Endothelial cell (in vitro differentiated cells): ENCODE measurements at regions not wholly inside any gene's neighbourhood (a gene's known extent, or its start where the extent isn't known, plus 50 kb on each side); places are given as distances from the start of the nearest gene placed in this dataset.
"Not testable (repeated sequence)": the region's sequence is repeated elsewhere in the genome, so short reads cannot be mapped to it uniquely, and the experiment has no call there.

Experiments
- DNase-seq: peaks from one replicate; pipeline ENCODE4 v3.0.0; 2021; ENCODE audit warnings: low spot score
- H3K27ac Mint-ChIP-seq: one replicate; pipeline ENCODE4 v1.8.0; 2021; ENCODE audit warnings: mixed read lengths, inconsistent platforms; ENCODE audit not compliant: unreplicated experiment
- H3K27me3 Mint-ChIP-seq: one replicate; pipeline ENCODE4 v1.8.0; 2021; ENCODE audit warnings: mild to moderate bottlenecking, moderate library complexity, mixed read lengths, inconsistent platforms; ENCODE audit not compliant: unreplicated experiment
- H3K36me3 Mint-ChIP-seq: one replicate; pipeline ENCODE4 v1.8.0; 2021; ENCODE audit warnings: mild to moderate bottlenecking, low read depth, mixed read lengths, inconsistent platforms; ENCODE audit not compliant: unreplicated experiment
- H3K4me1 Mint-ChIP-seq: one replicate; pipeline ENCODE4 v1.8.0; 2021; ENCODE audit warnings: mild to moderate bottlenecking, mixed read lengths, inconsistent platforms; ENCODE audit not compliant: unreplicated experiment
- H3K4me3 Mint-ChIP-seq: one replicate; pipeline ENCODE4 v1.8.0; 2021; ENCODE audit warnings: mild to moderate bottlenecking, mixed read lengths, inconsistent platforms; ENCODE audit not compliant: unreplicated experiment
- H3K9me3 Mint-ChIP-seq: one replicate; pipeline ENCODE4 v1.8.0; 2021; ENCODE audit warnings: mixed read lengths, inconsistent platforms; ENCODE audit not compliant: unreplicated experiment
- CTCF ChIP-seq: fragments of 200-600 bp; sonication (generic); IDR thresholded peaks from one replicate; pipeline ENCODE4 v1.5.0; 2021; ENCODE audit warnings: antibody characterized with exemption; ENCODE audit not compliant: unreplicated experiment

DNA sequence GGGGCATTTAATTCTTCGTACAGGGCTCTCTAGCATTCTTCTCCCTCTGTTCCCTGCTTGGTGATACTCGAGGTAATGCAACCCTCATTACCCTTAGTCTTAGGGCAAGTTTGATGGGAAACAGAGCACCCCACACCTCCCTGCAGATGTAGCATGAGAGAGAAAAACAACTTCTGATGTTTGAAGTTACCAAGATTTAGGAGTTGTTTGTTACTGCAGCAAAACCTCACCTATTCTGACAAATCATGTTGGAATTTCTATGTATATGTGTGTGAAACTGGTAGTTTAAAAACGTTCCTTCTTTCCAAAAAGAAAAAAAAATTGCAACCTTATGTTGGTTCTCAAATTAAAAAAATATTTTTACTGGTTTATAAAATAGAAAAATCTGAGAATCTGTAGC lies 145.3 kb upstream of the FAM90A26 start:
- not testable (repeated sequence) for DNase-seq, H3K27me3 Mint-ChIP-seq, H3K36me3 Mint-ChIP-seq, H3K9me3 Mint-ChIP-seq, H3K4me1 Mint-ChIP-seq, H3K4me3 Mint-ChIP-seq, H3K27ac Mint-ChIP-seq

GRCh38 chr4:9009792-9010191 lies 138.2 kb upstream of the HMX1 start:
- not testable (repeated sequence) for H3K36me3 Mint-ChIP-seq, H3K4me3 Mint-ChIP-seq, DNase-seq, H3K9me3 Mint-ChIP-seq, H3K27ac Mint-ChIP-seq, H3K4me1 Mint-ChIP-seq, H3K27me3 Mint-ChIP-seq

DNA sequence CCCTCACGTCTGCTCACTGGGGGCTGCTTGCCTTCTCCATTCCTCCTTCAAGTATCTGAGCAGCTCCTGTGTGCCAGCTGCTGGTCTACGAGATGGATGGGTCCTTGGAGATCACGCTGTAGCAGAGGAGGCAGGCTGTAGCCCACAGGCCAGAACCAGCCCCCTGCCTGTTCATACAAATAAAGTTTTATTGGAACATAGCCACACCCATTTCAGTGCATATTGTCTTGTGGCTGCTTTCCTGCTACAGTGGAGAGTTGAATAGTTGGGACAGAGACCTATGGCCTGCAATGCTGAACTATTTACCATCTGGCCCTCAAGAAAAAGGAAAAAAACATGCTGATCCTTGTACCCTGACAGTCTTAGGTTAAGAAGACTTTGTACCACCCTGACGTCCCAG lies 136.8 kb upstream of the HMX1 start:
- H3K4me3 Mint-ChIP-seq, H3K27me3 Mint-ChIP-seq, H3K9me3 Mint-ChIP-seq, H3K4me1 Mint-ChIP-seq, DNase-seq, H3K27ac Mint-ChIP-seq, H3K36me3 Mint-ChIP-seq: not testable (repeated sequence)

GRCh38 chr4:9001153-9001552 lies 129.5 kb upstream of the HMX1 start:
- H3K27me3 Mint-ChIP-seq, result peaks cover 13% of the 10 kb centered on the region
- H3K4me3 Mint-ChIP-seq, H3K27ac Mint-ChIP-seq, H3K9me3 Mint-ChIP-seq, H3K4me1 Mint-ChIP-seq, H3K36me3 Mint-ChIP-seq: not testable (repeated sequence)
- DNase-seq, result peak; percentile 22

DNA sequence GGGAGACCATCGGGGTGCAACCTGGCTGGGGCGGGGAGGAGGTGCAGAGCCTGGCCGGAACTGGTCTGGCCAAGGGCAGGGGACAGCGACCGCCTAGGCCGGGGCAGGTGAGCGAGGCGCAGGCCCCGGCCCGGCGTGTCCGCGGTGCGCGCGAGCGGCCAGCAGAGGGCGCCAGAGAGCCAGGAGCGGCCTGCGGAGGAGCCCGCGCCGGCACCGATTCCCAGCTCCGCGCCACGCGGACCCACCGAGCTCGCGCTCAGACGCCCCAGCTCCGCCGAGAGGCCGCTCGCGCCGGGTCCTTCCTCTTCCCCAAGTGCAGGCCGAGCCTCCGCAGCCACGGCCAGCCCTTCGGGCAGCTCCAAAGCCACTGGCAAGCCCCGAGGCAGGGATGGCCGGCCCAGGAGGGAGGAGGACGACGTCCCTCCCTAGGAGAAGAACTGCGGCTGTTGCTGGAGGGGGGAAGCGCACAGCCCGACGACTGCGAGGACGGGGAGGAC lies 128.9 kb upstream of the HMX1 start:
- peak; percentile 80 for DNase-seq
- H3K27me3 Mint-ChIP-seq, result peaks cover 13% of the 10 kb centered on the region
- TF ChIP-seq CTCF, result peak; percentile 94
- H3K4me3 Mint-ChIP-seq, H3K4me1 Mint-ChIP-seq, H3K27ac Mint-ChIP-seq, H3K9me3 Mint-ChIP-seq, H3K36me3 Mint-ChIP-seq: not testable (repeated sequence)

DNA sequence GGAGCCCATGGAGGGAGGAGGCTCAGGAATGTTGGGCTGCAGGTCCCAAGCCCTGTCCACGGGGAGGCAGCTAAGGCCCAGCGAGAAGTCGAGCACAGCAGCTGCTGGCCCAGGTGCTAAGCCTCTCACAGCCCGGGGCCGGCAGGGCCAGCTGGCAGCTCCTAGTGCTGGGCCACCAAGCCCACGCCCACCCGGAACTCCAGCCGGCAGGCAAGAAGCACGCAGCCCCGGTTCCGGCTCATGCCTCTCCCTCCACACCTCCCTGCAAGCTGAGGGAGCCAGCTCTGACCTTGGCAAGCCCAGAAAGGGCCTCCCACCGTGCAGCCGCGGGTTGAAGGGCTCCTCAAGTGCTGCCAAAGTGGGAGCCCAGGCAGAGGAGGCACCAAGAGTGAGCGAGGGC lies 121.3 kb upstream of the HMX1 start:
- H3K27me3 Mint-ChIP-seq, DNase-seq, H3K4me3 Mint-ChIP-seq, H3K27ac Mint-ChIP-seq, H3K36me3 Mint-ChIP-seq, H3K9me3 Mint-ChIP-seq, H3K4me1 Mint-ChIP-seq: not testable (repeated sequence)

- not testable (repeated sequence) for H3K27me3 Mint-ChIP-seq, H3K36me3 Mint-ChIP-seq, H3K4me3 Mint-ChIP-seq, H3K27ac Mint-ChIP-seq, H3K4me1 Mint-ChIP-seq, DNase-seq, H3K9me3 Mint-ChIP-seq
Measured at GRCh38 chr4:8991449-8991848, 119.8 kb upstream of the HMX1 start.

GRCh38 chr4:8990341-8990740 lies 118.7 kb upstream of the HMX1 start:
- H3K4me3 Mint-ChIP-seq, DNase-seq, H3K4me1 Mint-ChIP-seq, H3K27me3 Mint-ChIP-seq, H3K36me3 Mint-ChIP-seq, H3K27ac Mint-ChIP-seq, H3K9me3 Mint-ChIP-seq: not testable (repeated sequence)

DNA sequence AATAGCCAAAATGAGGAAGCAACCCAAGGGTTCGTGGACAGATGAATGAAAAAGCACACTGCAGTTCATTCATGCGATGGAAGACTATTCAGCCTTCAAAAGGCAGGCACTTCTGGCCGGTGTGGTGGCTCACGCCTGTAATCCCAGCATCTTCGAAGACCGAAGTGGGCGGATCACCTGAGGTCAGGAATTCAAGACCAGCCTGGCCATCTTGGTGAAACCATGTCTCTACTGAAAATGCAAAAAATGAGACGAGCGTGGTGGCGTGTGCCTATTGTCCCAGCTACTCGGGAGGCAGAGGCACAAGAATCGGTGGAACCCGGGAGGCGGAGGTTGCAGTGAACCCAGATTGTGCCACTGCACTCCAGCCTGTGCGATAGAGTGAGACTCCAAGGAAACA lies 114.1 kb upstream of the HMX1 start:
- H3K27ac Mint-ChIP-seq, DNase-seq, H3K4me1 Mint-ChIP-seq, H3K9me3 Mint-ChIP-seq, H3K36me3 Mint-ChIP-seq, H3K27me3 Mint-ChIP-seq, H3K4me3 Mint-ChIP-seq: not testable (repeated sequence)

- not testable (repeated sequence) for H3K9me3 Mint-ChIP-seq, H3K27ac Mint-ChIP-seq, DNase-seq, H3K36me3 Mint-ChIP-seq, H3K27me3 Mint-ChIP-seq, H3K4me3 Mint-ChIP-seq, H3K4me1 Mint-ChIP-seq
Measured at GRCh38 chr4:8984641-8985040, 113.0 kb upstream of the HMX1 start.

DNA sequence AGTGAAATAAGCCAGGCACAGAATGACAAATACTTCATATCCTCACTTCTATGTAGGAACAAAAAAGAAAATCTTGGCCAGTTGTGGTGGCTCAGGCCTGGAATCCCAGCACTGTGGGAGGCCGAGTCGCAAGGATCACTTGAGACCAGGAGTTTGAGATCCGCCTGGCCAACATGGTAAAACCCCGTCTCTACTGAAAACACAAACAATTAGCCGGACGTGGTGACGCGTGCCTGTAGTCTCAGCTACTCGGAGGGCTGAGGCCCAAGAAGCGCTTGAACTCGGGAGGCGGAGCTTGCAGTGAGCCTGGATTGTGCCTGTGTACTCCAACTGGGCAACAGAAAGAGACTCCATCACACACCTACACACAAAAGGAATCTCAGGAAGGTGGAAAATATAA lies 112.3 kb upstream of the HMX1 start:
- not testable (repeated sequence) for H3K36me3 Mint-ChIP-seq, H3K9me3 Mint-ChIP-seq, DNase-seq, H3K27ac Mint-ChIP-seq, H3K4me3 Mint-ChIP-seq, H3K4me1 Mint-ChIP-seq, H3K27me3 Mint-ChIP-seq

DNA sequence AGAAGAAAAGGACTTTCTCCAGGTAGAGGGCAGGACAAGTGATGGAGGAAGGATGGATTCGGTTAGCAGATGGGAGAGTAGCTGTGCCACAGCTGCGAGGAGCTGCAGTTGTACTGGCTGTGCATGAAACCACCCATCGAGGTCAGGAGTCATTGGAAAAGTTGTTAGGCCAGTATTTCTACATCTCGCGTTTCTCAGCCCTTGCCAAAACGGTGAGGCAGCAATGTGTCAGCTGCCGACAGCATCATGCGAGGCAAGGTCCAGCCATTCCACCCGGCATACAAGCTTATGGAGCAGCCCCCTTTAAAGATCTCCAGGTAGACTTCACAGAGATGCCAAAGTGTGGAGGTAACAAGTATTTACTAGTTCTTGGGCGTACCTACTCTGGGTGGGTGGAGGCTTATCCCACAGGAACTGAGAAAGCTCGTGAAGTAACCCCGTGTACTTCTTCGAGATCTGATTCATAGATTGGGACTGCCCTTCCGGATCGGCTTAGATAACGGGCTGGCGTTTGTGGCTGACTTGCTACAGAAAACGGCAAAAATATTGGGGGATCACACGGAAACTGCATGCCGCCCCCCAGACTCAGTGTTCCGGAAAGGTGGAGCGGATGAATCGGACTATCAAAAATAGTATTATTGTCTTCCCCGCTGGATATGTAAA lies 105.0 kb upstream of the HMX1 start:
- H3K36me3 Mint-ChIP-seq, H3K4me3 Mint-ChIP-seq, H3K9me3 Mint-ChIP-seq, DNase-seq, H3K4me1 Mint-ChIP-seq, H3K27me3 Mint-ChIP-seq, H3K27ac Mint-ChIP-seq: not testable (repeated sequence)
